ENCODE measurements at regions not wholly inside any gene's neighbourhood (a gene's known extent, or its start where the extent isn't known, plus 50 kb on each side); places are given as distances from the start of the nearest gene placed in this dataset.

- TF ChIP-seq CTCF (IDR thresholded peaks at IDR 0.05) (no peak), ZFX (IDR thresholded peaks at IDR 0.05; ENCODE audit: borderline replicate concordance) (no peak)
These were observed 218.4 kb upstream of the C14orf180 start for GRCh38 chr14:104361101-104361591.

GRCh38 chr14:104361921-104362681 is 217.5 kb upstream of the C14orf180 start:
- H3K27ac ChIP-seq, result no peak overlapping the region
- no peak for TF ChIP-seq CTCF (IDR thresholded peaks at IDR 0.05)

More at GRCh38 chr14:104361101-104361591, 218.4 kb upstream of the C14orf180 start:
- no peak overlapping the region for H3K27ac ChIP-seq

- TF ChIP-seq CTCF (IDR thresholded peaks at IDR 0.05), result no peak
- no peak for TF ChIP-seq ZFX (IDR thresholded peaks at IDR 0.05; ENCODE audit: borderline replicate concordance)
- H3K27ac ChIP-seq, result no peak overlapping the region
These were observed 216.6 kb upstream of the C14orf180 start for GRCh38 chr14:104362761-104363605.

GRCh38 chr14:104363891-104364760 is 215.4 kb upstream of the C14orf180 start:
- no peak overlapping the region for H3K27ac ChIP-seq
- TF ChIP-seq CTCF (IDR thresholded peaks at IDR 0.05), result no peak

- no peak overlapping the region for H3K27ac ChIP-seq
- TF ChIP-seq CTCF (IDR thresholded peaks at IDR 0.05) (no peak), ZFX (IDR thresholded peaks at IDR 0.05; ENCODE audit: borderline replicate concordance) (no peak)
These were observed 214.7 kb upstream of the C14orf180 start for GRCh38 chr14:104364830-104365229.

- H3K27ac ChIP-seq, result no peak overlapping the region
- TF ChIP-seq ZFX (IDR thresholded peaks at IDR 0.05; ENCODE audit: borderline replicate concordance) (no peak), CTCF (IDR thresholded peaks at IDR 0.05) (no peak)
These were observed 212.4 kb upstream of the C14orf180 start for GRCh38 chr14:104366931-104367865.

Measured in 22Rv1 (cell line).